ENCODE measurements at regions not wholly inside any gene's neighbourhood (a gene's known extent, or its start where the extent isn't known, plus 50 kb on each side); places are given as distances from the start of the nearest gene placed in this dataset.

DNA sequence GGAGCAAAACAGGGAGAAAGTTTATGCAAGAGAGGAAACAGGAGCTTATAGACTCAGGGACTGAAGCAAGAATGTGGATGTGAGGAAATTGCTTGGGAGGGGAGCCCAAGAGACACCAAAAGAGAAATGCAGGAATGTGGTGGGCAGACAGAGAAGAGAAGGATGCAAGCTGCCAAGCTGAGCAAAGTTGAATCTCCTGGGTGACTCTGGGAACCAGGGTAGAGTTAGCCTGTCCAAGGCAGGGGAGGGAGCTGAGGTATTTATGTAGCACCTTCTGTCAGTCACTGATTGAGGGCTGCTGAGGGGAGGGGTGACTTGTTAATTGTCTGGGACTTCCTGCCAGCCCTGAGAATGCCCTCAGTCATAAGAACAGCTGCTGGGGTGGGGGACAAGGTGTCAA, 464.3 kb downstream of the NBAS start:
- DNase-seq, result peak; percentile 47

DNA sequence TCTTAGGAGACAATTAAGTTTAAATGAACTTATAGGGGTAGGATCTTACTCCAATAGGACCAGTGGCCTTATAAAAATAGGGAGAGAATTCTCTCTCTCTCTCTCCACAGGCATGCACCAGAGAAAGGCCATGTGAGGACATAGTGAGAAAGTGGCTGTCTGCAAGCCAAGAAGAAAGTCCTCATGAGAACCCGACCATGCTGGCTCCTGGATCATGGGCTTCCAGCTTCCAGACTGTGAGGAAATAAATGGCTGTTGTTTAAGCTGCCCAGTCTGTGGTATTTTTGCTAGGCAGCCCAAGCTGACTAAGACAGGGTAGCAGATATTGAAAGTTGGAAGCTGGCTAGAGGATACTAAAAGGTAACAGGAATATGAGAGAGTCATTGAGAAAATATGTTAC, 454.0 kb downstream of the NBAS start:
- peak; percentile 3 for DNase-seq

DNA sequence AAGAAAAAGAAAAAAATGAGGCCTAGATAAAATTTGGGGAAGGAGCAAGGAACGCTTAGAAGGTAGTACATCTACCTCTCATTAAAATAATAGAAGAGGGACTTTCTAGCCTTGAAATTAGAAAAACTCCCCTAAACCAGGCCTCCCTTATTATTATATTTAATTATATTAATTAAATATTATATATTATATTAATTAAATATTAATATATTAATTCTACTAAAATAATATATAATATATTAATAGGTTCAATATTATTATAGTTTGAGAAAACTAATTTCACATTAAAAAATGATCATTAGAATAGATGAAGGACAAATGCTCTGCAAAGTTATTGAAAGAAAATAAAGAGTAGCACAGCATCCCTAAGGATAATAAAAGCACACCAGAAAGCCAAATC, 449.4 kb downstream of the NBAS start:
- no peak for DNase-seq

DNA sequence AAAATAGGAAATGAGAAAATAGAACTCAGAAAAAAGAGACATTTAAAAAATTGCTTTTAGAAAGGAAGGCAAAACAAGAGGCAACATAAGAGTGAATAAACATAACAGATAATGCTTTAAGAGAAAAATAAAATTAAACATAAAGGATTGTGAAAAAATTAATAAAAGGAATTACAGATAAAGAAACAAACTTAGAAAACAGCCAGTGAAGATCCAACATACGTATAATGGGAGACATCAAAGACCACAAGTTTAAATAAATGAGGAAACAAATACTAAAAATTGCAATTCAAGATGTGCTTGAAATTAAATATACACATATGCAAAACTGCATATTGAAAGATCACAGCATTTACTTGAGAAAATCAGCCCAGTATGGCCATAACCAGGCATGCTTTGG, 448.9 kb downstream of the NBAS start:
- peak; percentile 7 for DNase-seq

DNA sequence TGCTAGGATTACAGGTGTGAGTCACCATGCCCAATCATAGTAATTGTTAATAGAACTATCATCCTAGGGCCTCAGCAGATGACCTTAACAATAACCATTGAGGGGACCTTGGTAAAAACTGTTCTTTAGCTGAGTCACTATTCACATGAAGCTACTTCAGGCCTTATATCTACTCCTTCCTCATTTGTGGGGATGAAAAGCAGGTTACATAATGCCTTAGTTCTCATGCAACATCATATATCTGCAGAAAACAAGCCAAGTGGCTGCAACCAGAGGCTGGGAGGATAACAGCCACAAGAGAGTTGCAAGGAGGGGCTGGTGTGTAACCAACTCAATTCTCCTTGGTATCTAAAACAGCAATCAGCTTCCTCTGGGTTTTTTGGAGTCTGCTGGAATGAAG, 445.4 kb downstream of the NBAS start:
- no peak for DNase-seq

DNA sequence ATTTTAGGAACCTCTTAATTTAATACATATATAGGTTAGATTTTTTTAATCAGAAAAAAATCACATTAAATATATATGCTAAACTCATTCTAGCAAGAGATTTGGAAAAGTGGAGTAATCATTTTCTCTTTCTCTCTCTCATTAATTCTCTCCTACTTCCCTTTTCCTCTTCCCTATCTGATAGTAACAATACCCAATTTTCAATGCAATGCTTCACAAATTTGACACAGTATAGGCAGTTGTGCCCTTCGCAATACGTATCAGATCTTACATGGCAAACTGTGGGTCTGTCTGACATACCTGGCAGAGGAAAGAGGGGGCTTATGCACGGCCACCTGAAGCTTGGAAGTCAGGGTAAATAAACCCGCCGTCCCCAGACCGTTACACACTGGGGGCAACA, 444.3 kb downstream of the NBAS start:
- DNase-seq, result no peak
